AG04449 (cell line): ENCODE measurements at regions not wholly inside any gene's neighbourhood (a gene's known extent, or its start where the extent isn't known, plus 50 kb on each side); places are given as distances from the start of the nearest gene placed in this dataset.

Source experiments
- CTCF ChIA-PET: fragments of 350-600 bp; formaldehyde crosslinking; extraction: SDS; loops from one replicate; lab custom pipeline; 2021; ENCODE audit warnings: antibody characterized with exemption; lab: Yijun Ruan, JAX
- POLR2A ChIA-PET: fragments of 400-600, 350-600 bp; formaldehyde crosslinking; extraction: SDS; loops from one replicate; lab custom pipeline; 2020; ENCODE audit warnings: antibody characterized with exemption, inconsistent platforms; lab: Yijun Ruan, JAX
- DNase-seq: peaks from one replicate; pipeline ENCODE4 v3.0.0-alpha.2; 2010; ENCODE audit warnings: low read depth, low spot score
- H3K4me3 ChIP-seq: 2 replicates; pipeline ENCODE4 v1.5.1; 2011; ENCODE audit warnings: low read depth, mild to moderate bottlenecking, control low read depth, low read length
- TF ChIP-seq, protein P1 (sequence below): IDR thresholded peaks from one replicate; pipeline ENCODE4 v1.5.1; 2011; ENCODE audit warnings: mild to moderate bottlenecking, moderate library complexity, low read length, control low read depth, inconsistent platforms; ENCODE audit not compliant: insufficient read depth; ENCODE audit errors: missing control alignments

DNA sequence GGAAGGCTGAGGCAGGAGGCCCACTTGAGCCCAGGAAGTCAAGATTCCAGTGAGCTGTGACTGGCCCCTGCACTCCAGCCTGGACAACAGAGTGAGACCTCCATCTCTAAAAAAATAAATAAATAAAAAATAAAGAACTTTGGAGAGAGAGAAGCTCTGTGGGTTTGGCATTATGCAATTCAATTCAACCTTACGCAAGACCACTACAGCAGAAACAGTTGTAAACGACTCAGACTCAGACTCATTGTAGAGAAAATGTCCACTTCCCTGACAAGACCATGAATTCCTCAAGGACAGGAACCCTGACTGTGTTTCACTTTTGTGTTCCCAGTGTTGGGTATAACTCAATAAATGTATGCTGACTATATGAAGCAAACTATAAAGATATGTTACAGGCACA lies 90.3 kb upstream of the C3orf80 start:
- CTCF ChIA-PET, result no interaction called here
- TF ChIP-seq, protein P1, sequence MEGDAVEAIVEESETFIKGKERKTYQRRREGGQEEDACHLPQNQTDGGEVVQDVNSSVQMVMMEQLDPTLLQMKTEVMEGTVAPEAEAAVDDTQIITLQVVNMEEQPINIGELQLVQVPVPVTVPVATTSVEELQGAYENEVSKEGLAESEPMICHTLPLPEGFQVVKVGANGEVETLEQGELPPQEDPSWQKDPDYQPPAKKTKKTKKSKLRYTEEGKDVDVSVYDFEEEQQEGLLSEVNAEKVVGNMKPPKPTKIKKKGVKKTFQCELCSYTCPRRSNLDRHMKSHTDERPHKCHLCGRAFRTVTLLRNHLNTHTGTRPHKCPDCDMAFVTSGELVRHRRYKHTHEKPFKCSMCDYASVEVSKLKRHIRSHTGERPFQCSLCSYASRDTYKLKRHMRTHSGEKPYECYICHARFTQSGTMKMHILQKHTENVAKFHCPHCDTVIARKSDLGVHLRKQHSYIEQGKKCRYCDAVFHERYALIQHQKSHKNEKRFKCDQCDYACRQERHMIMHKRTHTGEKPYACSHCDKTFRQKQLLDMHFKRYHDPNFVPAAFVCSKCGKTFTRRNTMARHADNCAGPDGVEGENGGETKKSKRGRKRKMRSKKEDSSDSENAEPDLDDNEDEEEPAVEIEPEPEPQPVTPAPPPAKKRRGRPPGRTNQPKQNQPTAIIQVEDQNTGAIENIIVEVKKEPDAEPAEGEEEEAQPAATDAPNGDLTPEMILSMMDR, result no peak
- H3K4me3 ChIP-seq, result no peak overlapping the region
- POLR2A ChIA-PET, result no interaction called here
- peak; percentile 21 for DNase-seq

DNA sequence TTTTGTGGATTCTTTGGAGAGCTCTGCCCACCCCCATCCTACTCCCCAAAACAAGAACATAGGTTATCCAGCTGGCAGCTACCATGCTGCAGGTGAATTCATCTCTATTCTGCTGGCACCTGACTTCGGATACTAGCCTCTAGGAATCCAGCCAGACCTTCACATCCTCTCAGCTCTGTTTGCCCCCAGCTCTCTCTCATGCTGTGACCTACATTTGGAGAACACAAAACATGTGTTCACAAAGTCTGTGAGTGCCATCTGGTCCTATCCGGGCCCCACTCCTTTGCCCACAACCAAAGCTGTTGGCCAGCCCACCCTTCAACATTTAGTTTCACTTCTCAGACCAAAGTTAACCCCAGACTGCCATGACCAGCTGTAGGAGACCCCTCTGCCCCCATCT lies 89.4 kb upstream of the C3orf80 start:
- TF ChIP-seq, protein P1, result no peak
- POLR2A ChIA-PET, result no interaction called here
- no peak for DNase-seq
- H3K4me3 ChIP-seq, result no peak overlapping the region
- CTCF ChIA-PET, result interaction anchor here (0.8 to 1.5 kb wide), 4 partner anchors 13 to 277 kb away, joined by 3 to 4 read pairs (median 3); no protein-coding TSS in a partner anchor

DNA sequence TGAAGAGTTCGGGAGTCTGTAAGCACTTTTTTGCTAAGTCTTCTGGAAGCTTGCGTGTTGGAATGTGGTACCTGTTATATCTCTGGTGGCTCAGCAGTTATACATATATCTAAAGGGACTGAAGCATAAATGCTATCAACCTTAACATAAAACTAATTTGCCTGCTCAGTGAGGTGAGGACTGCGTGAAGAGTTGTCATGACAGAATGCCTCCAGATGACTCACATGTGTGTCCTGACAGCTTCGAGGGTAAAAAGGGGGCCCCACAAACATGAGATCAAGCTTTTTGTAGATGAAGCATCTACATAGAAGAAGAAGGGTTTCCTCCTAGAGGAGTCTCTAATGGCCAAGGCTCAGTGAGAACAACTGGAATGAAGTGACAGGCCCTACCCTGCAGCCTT lies 88.8 kb upstream of the C3orf80 start:
- TF ChIP-seq, protein P1, result no peak
- ChIA-PET POLR2A (no interaction called here), CTCF (interaction anchor here (1.2 to 1.5 kb wide), 3 partner anchors 13 to 276 kb away, joined by 3 to 4 read pairs (median 3); no protein-coding TSS in a partner anchor)
- no peak overlapping the region for H3K4me3 ChIP-seq
- DNase-seq, result no peak

DNA sequence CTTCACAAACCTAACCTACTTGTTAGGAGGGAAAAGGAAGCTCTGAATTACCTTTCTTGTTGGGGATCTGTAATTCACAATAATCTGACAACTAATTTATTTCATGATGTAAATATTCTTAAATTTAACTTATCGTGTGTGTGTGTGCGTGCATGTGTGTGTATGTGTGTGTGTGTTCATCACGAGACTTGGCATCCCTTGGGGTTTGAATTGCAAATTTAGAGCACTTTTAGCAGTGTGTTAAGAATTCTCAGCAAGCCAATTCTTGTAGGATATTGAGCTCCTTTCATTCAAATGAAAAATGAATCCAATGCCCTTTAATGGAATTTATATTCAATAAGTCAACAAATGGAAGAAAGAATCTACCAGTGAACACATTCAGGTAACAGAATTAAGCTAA lies 85.9 kb upstream of the C3orf80 start:
- POLR2A ChIA-PET, result no interaction called here
- no peak for DNase-seq
- no peak overlapping the region for H3K4me3 ChIP-seq
- TF ChIP-seq, protein P1, result no peak
- CTCF ChIA-PET, result interaction anchor here (0.8 to 3.1 kb wide), 2 partner anchors 9 to 24 kb away, joined by 3 to 10 read pairs; no protein-coding TSS in a partner anchor

DNA sequence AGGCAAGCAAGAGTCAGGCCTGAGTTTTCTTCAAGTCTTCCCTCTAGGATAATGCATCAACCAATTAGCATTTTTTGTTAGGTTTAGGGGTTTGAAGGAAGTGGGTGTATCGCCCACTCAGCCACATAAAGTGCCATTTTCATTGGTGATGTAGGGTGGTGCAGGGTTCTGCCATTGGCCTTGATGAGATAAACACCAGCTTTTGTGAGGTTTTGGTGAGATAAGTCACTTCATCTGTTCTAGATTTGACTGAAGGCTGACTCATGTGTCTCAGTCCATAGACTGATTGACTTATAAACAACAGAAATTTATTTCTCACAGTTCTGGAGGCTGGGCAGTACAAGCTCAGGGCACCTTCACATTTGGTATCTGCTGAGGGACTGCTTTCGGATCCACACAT lies 84.5 kb upstream of the C3orf80 start:
- ChIA-PET CTCF (interaction anchor here (3.1 kb wide), 1 partner anchor 22 kb away, joined by 10 read pairs; no protein-coding TSS in a partner anchor), POLR2A (no interaction called here)
- no peak for DNase-seq
- no peak overlapping the region for H3K4me3 ChIP-seq
- TF ChIP-seq, protein P1, result no peak

DNA sequence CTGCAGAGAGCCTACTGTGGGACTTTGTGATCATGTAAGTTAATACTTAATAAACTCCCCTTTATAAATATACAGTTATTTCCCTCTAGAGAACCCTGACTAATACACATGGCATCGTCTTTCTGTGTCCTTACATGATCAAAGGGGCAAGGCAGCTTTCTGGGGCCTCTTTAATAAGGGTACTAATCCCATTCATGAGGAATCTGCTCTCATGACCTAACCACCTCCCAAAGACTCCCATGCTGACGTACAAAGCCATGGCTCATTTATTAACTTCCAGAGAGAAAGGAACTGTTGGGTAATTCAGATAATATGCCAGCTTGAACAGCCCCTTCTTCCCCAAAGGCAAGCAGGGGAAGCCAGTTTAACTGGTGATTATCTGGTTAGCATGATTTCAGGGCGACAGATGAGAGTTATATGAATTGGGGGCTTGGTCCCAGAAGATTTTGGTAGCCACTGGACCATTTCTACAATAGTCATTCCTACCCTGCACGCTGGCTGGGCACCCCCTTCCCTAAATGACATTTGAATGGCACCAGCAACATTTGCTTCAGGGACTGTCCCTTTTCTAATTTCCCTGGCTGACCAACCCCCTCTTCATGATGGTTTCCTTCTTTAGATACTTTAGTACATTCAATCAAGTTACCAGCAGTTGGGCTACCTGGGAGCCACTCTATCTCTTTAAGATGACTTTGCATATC lies 83.6 kb upstream of the C3orf80 start:
- ChIA-PET CTCF (interaction anchor here (3.1 kb wide), 1 partner anchor 21 kb away, joined by 10 read pairs; no protein-coding TSS in a partner anchor), POLR2A (no interaction called here)
- TF ChIP-seq, protein P1, result no peak
- DNase-seq, result no peak
- H3K4me3 ChIP-seq, result no peak overlapping the region
